Suprapubic skin (tissue), 4 donors: ENCODE measurements at regions not wholly inside any gene's neighbourhood (a gene's known extent, or its start where the extent isn't known, plus 50 kb on each side); places are given as distances from the start of the nearest gene placed in this dataset.
A peak's percentile ranks its signal among the peaks of the same experiment; 100 is the strongest.
"Not testable (repeated sequence)": the region's sequence is repeated elsewhere in the genome, so short reads cannot be mapped to it uniquely, and the experiment has no call there.

ENCODE experiments used
- DNase-seq, 2 donors: peaks; one replicate each; pipeline ENCODE4 v3.0.0-alpha.2; 2019; ENCODE audit warnings: low spot score in 2 of 2
- H3K27ac ChIP-seq: fragments of 200-600 bp; sonication (generic); one replicate; pipeline ENCODE4 v1.5.1; 2019
- H3K27me3 ChIP-seq: fragments of 200-600 bp; sonication (generic); one replicate; pipeline ENCODE4 v1.5.1; 2019
- H3K36me3 ChIP-seq: fragments of 200-600 bp; sonication (generic); one replicate; pipeline ENCODE4 v1.5.1; 2019
- H3K4me1 ChIP-seq: fragments of 200-600 bp; sonication (generic); one replicate; pipeline ENCODE4 v1.5.1; 2019
- H3K4me3 ChIP-seq: fragments of 200-600 bp; sonication (generic); one replicate; pipeline ENCODE4 v1.5.1; 2019; ENCODE audit warnings: mild to moderate bottlenecking
- H3K9me3 ChIP-seq: fragments of 200-600 bp; sonication (generic); one replicate; pipeline ENCODE4 v1.5.1; 2019
- WGBS: methylation state at CpG from one replicate; pipeline ENCODE4 v1.1.5; 2018; 5-methylcytosine and 5-hydroxymethylcytosine counted together

GRCh38 chr1:148432318-148432717 is 50.8 kb downstream of the PPIAL4G start:
- not testable (repeated sequence) for H3K9me3 ChIP-seq, H3K27ac ChIP-seq, H3K36me3 ChIP-seq, H3K4me3 ChIP-seq, H3K27me3 ChIP-seq, DNase-seq
- 67% methylated on average over 2 of the region's 2 CpGs for WGBS
- H3K4me1 ChIP-seq = peaks cover 10% of the 10 kb centered on the region

GRCh38 chr1:148429856-148430255 is 53.2 kb downstream of the PPIAL4G start:
- not testable (repeated sequence) for H3K27ac ChIP-seq, H3K4me3 ChIP-seq, H3K9me3 ChIP-seq, H3K27me3 ChIP-seq, DNase-seq, H3K36me3 ChIP-seq
- peaks cover 10% of the 10 kb centered on the region for H3K4me1 ChIP-seq

- 97% methylated on average over 2 of the region's 2 CpGs for WGBS
- not testable (repeated sequence) for H3K27ac ChIP-seq, H3K4me3 ChIP-seq, H3K4me1 ChIP-seq, H3K27me3 ChIP-seq, DNase-seq, H3K9me3 ChIP-seq, H3K36me3 ChIP-seq
Observed at GRCh38 chr1:148426940-148427611, 56.0 kb downstream of the PPIAL4G start.

GRCh38 chr1:148426385-148426784 is 56.7 kb downstream of the PPIAL4G start:
- not testable (repeated sequence) for H3K4me3 ChIP-seq, DNase-seq, H3K36me3 ChIP-seq, H3K4me1 ChIP-seq, H3K27me3 ChIP-seq, H3K9me3 ChIP-seq, H3K27ac ChIP-seq
- WGBS = 86% methylated on average over 2 of the region's 2 CpGs

GRCh38 chr1:148424143-148425003 is 58.7 kb downstream of the PPIAL4G start:
- DNase-seq, H3K9me3 ChIP-seq: not testable (repeated sequence)

GRCh38 chr1:148422921-148423320 is 60.2 kb downstream of the PPIAL4G start:
- not testable (repeated sequence) for H3K36me3 ChIP-seq, H3K27ac ChIP-seq, DNase-seq, H3K9me3 ChIP-seq, H3K4me3 ChIP-seq, H3K4me1 ChIP-seq, H3K27me3 ChIP-seq
- 90% methylated on average over 2 of the region's 4 CpGs for WGBS

More at GRCh38 chr1:148424143-148425003, 58.7 kb downstream of the PPIAL4G start:
- not testable (repeated sequence) for H3K27ac ChIP-seq, H3K4me3 ChIP-seq, H3K27me3 ChIP-seq, H3K36me3 ChIP-seq, H3K4me1 ChIP-seq
- WGBS = 59% methylated on average over 1 of the region's 1 CpG

- H3K27me3 ChIP-seq = not testable (repeated sequence)
Observed at GRCh38 chr1:148417241-148417640, 65.9 kb downstream of the PPIAL4G start.

GRCh38 chr1:148413385-148413784 is 69.7 kb downstream of the PPIAL4G start:
- not testable (repeated sequence) for H3K4me3 ChIP-seq

More at GRCh38 chr1:148417241-148417640, 65.9 kb downstream of the PPIAL4G start:
- H3K36me3 ChIP-seq, H3K9me3 ChIP-seq, H3K4me3 ChIP-seq, H3K4me1 ChIP-seq, DNase-seq, H3K27ac ChIP-seq: not testable (repeated sequence)
- WGBS = 96% methylated on average over 3 of the region's 3 CpGs

GRCh38 chr1:148404786-148405568 is 78.1 kb downstream of the PPIAL4G start:
- not testable (repeated sequence) for H3K27me3 ChIP-seq, H3K27ac ChIP-seq, H3K4me1 ChIP-seq, H3K4me3 ChIP-seq, H3K9me3 ChIP-seq, DNase-seq, H3K36me3 ChIP-seq
- WGBS = 97% methylated on average over 28 of the region's 30 CpGs

More at GRCh38 chr1:148413385-148413784, 69.7 kb downstream of the PPIAL4G start:
- H3K27ac ChIP-seq, H3K4me1 ChIP-seq, H3K36me3 ChIP-seq, DNase-seq, H3K27me3 ChIP-seq, H3K9me3 ChIP-seq: not testable (repeated sequence)
- 93% methylated on average over 2 of the region's 2 CpGs for WGBS

GRCh38 chr1:148403925-148404324 is 79.2 kb downstream of the PPIAL4G start:
- H3K4me3 ChIP-seq, H3K27me3 ChIP-seq, DNase-seq, H3K4me1 ChIP-seq, H3K9me3 ChIP-seq, H3K36me3 ChIP-seq, H3K27ac ChIP-seq: not testable (repeated sequence)
- 96% methylated on average over 2 of the region's 2 CpGs for WGBS

GRCh38 chr1:148403085-148403456 is 80.0 kb downstream of the PPIAL4G start:
- 47% methylated on average over 3 of the region's 7 CpGs for WGBS
- not testable (repeated sequence) for H3K9me3 ChIP-seq, H3K27ac ChIP-seq, H3K27me3 ChIP-seq, H3K4me1 ChIP-seq, H3K36me3 ChIP-seq, DNase-seq
- H3K4me3 ChIP-seq = peak overlapping the region; percentile 58
